Ovary (tissue), 7 donors: ENCODE measurements at regions not wholly inside any gene's neighbourhood (a gene's known extent, or its start where the extent isn't known, plus 50 kb on each side); places are given as distances from the start of the nearest gene placed in this dataset.

Source experiments
- DNase-seq, 5 donors: peaks; one replicate each; pipeline ENCODE4 v3.0.0-alpha.2; 2019 to 2020
- H3K27ac ChIP-seq, 2 donors: fragments of 200-600 bp; one replicate each; pipeline versions ENCODE4 v1.5.1 to v1.8.0; 2019 to 2022
- H3K27me3 ChIP-seq: fragments of 200-600 bp; one replicate; pipeline ENCODE4 v1.8.0; 2022
- H3K36me3 ChIP-seq: fragments of 200-600 bp; sonication (generic); one replicate; pipeline ENCODE4 v1.5.1; 2019
- H3K4me1 ChIP-seq: one replicate; pipeline ENCODE4 v1.8.1; 2013; ENCODE audit warnings: mild to moderate bottlenecking, moderate library complexity; ENCODE audit not compliant: insufficient read depth
- H3K4me3 ChIP-seq: fragments of 200-600 bp; sonication (generic); one replicate; pipeline ENCODE4 v1.5.1; 2017
- H3K9me3 ChIP-seq, 2 donors: fragments of 200-600 bp in 1 of 2; sonication (generic) in 1 of 2; one replicate each; pipeline versions ENCODE4 v1.5.1 to v1.8.1; 2013 to 2019; ENCODE audit warnings: mild to moderate bottlenecking in 1 of 2, moderate library complexity in 1 of 2
- EP300 ChIP-seq: sonication (generic); formaldehyde crosslinking; IDR thresholded peaks from one replicate; pipeline ENCODE4 v1.6.1; 2017; ENCODE audit warnings: antibody characterized with exemption
- POLR2A ChIP-seq: fragments of 450-650 bp; IDR thresholded peaks from one replicate; pipeline ENCODE4 v1.6.1; 2017; ENCODE audit warnings: antibody characterized with exemption, mild to moderate bottlenecking, moderate library complexity
- WGBS, 3 donors: extraction: QIAGEN DNeasy Blood & Tissue Kit in 1 of 3; methylation state at CpG; one replicate each; pipeline versions ENCODE4 v1.1.5 to v1.1.7; 2013 to 2017; 5-methylcytosine and 5-hydroxymethylcytosine counted together
- intact Hi-C, 4 donors: fragments of 100-400 bp; cut with DNase I; formaldehyde crosslinking; loops; one replicate each; pipeline versions ENCODE4 v1.11.0 to v1.15.1; 2022 to 2023
- TF ChIP-seq, protein P1 (sequence below), 3 donors: fragments of 450-650 bp in 2 of 3; fragments of 200-600 bp in 1 of 3; IDR thresholded peaks; one replicate each; pipeline versions ENCODE4 v1.5.1 to v1.8.0; 2016 to 2022; ENCODE audit warnings: antibody characterized with exemption in 3 of 3, mild to moderate bottlenecking in 1 of 3
- donor health status: DM: no; HTN: no; CAD: no; lungs with moderate emphysema.
- donor health status: DM: no; HTN: no; CAD: no.
- donor health status: Bipolar disorder and iron deficiency.
- donor health status: DM: no; HTN: no; CAD: no.
- donor health status: DM: yes; HTN: yes; CAD: no.

DNA sequence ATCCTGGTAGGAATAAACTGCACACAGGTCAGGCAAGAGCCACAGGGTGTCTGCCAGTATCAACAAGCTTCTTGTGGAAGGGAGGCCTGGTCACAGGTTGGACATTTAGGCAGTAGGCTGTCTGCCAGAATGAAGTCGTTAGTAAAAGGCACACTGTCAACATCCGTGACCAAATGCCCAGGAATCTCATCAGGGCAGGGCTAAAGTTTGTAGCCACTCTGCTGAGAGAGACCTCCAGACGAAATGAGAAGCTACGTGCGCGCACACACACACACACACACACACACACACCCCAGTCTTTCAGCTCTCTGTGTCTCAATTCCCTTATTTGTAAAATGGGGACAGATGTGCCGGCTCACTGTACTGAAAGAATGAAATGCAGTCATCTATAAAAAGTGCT lies 408.7 kb upstream of the ZFP42 start:
- no peaks in the 10 kb centered on the region for H3K4me1 ChIP-seq
- no peaks in the 10 kb centered on the region for H3K27me3 ChIP-seq
- H3K36me3 ChIP-seq: no peaks in the 10 kb centered on the region
- no peak overlapping the region for H3K4me3 ChIP-seq
- TF ChIP-seq, protein P1, sequence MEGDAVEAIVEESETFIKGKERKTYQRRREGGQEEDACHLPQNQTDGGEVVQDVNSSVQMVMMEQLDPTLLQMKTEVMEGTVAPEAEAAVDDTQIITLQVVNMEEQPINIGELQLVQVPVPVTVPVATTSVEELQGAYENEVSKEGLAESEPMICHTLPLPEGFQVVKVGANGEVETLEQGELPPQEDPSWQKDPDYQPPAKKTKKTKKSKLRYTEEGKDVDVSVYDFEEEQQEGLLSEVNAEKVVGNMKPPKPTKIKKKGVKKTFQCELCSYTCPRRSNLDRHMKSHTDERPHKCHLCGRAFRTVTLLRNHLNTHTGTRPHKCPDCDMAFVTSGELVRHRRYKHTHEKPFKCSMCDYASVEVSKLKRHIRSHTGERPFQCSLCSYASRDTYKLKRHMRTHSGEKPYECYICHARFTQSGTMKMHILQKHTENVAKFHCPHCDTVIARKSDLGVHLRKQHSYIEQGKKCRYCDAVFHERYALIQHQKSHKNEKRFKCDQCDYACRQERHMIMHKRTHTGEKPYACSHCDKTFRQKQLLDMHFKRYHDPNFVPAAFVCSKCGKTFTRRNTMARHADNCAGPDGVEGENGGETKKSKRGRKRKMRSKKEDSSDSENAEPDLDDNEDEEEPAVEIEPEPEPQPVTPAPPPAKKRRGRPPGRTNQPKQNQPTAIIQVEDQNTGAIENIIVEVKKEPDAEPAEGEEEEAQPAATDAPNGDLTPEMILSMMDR (IDR thresholded peaks at IDR 0.05): no peak
- TF ChIP-seq POLR2A (no peak), EP300 (no peak)
- 65 to 73% (median 72%) methylated on average over 7 of the region's 7 CpGs for WGBS, 3 donors
- no peaks in the 10 kb centered on the region for H3K9me3 ChIP-seq
- intact Hi-C loops: no loop called here
- DNase-seq: no peak
- H3K27ac ChIP-seq: no peak overlapping the region

DNA sequence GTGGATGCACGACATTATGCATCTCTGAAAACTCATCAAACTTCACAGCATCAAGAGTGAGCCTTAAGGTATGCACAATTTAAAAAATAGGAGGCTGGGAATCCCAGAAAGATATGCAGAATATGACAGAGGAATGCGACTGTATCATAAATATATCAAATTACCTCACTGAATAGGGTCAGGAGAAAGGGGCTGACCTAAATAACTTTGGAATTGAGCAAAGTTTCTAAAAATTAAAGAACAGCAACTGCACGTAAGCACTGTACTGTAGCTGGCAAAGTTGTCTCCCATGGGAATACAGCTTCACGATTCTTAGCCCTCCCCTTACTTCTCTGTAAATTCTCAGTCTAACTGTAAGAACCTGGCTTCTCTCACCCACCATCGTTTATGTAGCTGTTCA lies 397.4 kb upstream of the ZFP42 start:
- no peaks in the 10 kb centered on the region for H3K36me3 ChIP-seq
- no peak for DNase-seq
- no peak overlapping the region for H3K27ac ChIP-seq
- H3K4me3 ChIP-seq: no peak overlapping the region
- no peaks in the 10 kb centered on the region for H3K27me3 ChIP-seq
- no peaks in the 10 kb centered on the region for H3K9me3 ChIP-seq
- no peaks in the 10 kb centered on the region for H3K4me1 ChIP-seq
- TF ChIP-seq POLR2A: no peak
- TF ChIP-seq, protein P1 (IDR thresholded peaks at IDR 0.05): no peak
- WGBS, 3 donors: 38 to 43% (median 40%) methylated on average over 5 of the region's 5 CpGs
- intact Hi-C loops: no loop called here

DNA sequence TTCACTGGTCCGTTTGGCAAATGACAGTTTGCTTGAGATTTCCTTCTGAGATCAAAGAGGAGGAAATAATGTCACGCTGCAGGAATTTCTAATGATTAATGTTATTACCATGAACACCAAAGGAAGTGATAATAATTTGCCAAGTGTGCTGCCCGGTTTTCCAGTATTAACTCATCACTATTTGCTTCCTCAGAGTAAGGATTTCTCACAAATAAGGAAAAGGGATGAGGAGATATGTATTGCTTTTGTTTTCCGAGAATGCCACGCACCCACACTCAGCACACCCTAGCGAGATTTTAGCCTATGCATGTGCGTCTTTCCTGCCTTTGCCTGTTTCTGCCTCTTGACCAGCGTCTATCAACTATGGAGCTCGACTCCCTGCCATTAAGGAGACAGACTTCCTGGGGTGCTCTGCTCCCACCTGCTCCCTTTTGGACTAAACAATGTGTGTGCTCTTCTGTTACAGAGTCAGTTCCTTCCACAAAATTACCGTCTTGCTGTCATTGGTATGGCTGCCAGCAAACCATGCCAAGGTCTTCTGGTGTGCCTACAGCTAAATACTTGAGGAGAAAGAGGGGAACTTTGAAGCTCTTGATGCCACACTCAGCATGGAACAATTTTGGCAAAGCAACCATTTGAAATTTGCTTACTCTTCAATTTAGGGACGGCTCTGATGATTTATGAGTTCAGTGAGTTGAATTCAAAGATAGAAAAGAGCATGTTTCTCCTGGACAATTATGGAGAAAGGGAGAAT lies 393.1 kb upstream of the ZFP42 start:
- Histone ChIP-seq H3K27me3 (no peaks in the 10 kb centered on the region), H3K4me3 (no peak overlapping the region), H3K36me3 (no peaks in the 10 kb centered on the region), H3K4me1 (no peaks in the 10 kb centered on the region), H3K9me3 (no peaks in the 10 kb centered on the region), H3K27ac (no peak overlapping the region)
- no peak for DNase-seq
- intact Hi-C loops: no loop called here
- TF ChIP-seq, protein P1 (IDR thresholded peaks at IDR 0.05): no peak
- no peak for TF ChIP-seq EP300
- TF ChIP-seq POLR2A: no peak
- 36 to 47% (median 37%) methylated on average over 11 of the region's 11 CpGs for WGBS, 3 donors

DNA sequence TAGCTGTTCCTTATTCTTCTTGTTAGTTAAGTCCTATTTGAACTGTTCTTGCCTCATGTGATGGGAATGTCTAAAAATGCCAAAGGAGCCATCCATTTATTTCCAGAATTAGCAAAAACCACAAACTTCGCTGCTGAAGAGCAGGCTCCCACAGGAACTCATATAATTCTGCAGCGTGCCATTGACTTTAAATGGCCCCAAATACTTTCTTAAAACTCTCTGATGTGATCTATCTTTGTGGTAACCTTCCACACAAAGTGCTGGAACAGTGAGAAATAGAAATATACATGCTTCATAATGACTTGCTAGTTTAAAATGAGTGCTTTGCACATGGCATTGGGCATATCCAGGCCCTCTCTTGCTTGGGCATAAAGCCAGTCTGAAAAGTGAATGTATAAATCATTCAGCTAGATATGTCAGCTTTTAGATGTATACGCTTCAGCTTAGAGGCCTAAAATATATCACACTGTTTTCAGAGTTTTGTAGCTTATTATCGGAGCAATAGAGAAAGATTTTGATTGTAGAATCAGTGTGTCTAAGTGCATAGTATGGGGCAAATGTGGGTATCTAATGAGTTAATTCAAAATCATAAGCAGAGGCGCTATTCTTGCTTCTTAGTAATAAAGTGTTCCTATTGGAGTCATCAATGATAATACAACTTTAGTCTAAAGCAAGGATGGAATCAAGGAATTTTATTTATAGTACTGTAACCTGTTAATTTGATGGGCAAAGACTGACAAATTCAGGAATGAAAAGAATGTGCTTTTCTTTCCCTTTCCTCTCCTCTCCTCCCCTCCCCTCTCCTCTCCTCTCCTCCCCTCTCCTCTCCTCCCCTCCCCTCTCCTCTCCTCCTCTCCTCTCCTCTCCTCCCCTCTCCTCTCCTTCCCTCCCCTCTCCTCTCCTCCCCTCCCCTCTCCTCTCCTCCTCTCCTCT lies 392.2 kb upstream of the ZFP42 start:
- DNase-seq: no peak
- no peaks in the 10 kb centered on the region for H3K36me3 ChIP-seq
- 69 to 76% (median 72%) methylated on average over 5 of the region's 5 CpGs for WGBS, 3 donors
- intact Hi-C loops: no loop called here
- no peaks in the 10 kb centered on the region for H3K4me1 ChIP-seq
- H3K9me3 ChIP-seq: no peaks in the 10 kb centered on the region
- H3K27ac ChIP-seq: no peak overlapping the region
- TF ChIP-seq EP300 (no peak), POLR2A (no peak)
- TF ChIP-seq, protein P1 (IDR thresholded peaks at IDR 0.05): no peak
- H3K4me3 ChIP-seq: no peak overlapping the region
- H3K27me3 ChIP-seq: no peaks in the 10 kb centered on the region
